ENCODE measurements at regions not wholly inside any gene's neighbourhood (a gene's known extent, or its start where the extent isn't known, plus 50 kb on each side); places are given as distances from the start of the nearest gene placed in this dataset.

GRCh38 chr15:70248116-70249025, 150.7 kb upstream of the TLE3 start:
- 90% methylated on average over 12 of the region's 12 CpGs for WGBS
- TF ChIP-seq CTCF (IDR thresholded peaks at IDR 0.05) (no peak), POLR2A (IDR thresholded peaks at IDR 0.05) (no peak), POLR2AphosphoS5 (IDR thresholded peaks at IDR 0.05) (no peak)
- no peak for DNase-seq (ENCODE audit: low spot score)
- no peak overlapping the region for H3K27ac ChIP-seq
- H3K4me3 ChIP-seq: no peak overlapping the region
- H3K4me1 ChIP-seq (replicated peaks): no peaks in the 10 kb centered on the region
- no peaks in the 10 kb centered on the region for H3K36me3 ChIP-seq
- H3K27me3 ChIP-seq (replicated peaks; ENCODE audit: insufficient read depth): peaks cover 2% of the 10 kb centered on the region
- H3K9me3 ChIP-seq: no peaks in the 10 kb centered on the region
- intact Hi-C loops (cut with DNase I): no loop called here

DNA sequence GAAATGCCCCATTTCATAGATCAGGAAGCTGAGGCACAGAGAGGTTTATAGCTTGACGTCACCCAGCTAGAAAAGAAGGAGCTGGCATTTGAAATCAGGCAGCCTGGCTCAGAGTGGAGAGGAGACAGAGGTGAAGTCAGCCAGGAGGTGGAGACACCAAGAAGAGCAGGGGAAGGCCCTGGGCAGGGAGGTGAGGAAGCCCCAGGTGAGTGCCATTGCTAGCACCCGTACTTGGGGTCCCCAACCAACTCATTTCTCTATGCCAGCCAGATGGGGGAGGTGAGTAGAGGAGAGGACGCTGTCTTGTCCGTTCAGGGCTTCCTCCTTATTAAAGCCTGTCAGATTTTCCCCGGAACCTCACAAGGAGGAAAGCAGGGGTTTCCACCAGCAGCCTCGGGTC, 149.6 kb upstream of the TLE3 start:
- Histone ChIP-seq H3K27ac (no peak overlapping the region), H3K27me3 (replicated peaks; ENCODE audit: insufficient read depth) (peaks cover 2% of the 10 kb centered on the region), H3K4me3 (no peak overlapping the region), H3K4me1 (replicated peaks) (no peaks in the 10 kb centered on the region), H3K36me3 (no peaks in the 10 kb centered on the region), H3K9me3 (no peaks in the 10 kb centered on the region)
- no peak for TF ChIP-seq POLR2AphosphoS5 (IDR thresholded peaks at IDR 0.05)
- intact Hi-C loops (cut with DNase I): no loop called here
- DNase-seq (ENCODE audit: low spot score): no peak
- WGBS: 95% methylated on average over 6 of the region's 6 CpGs

DNA sequence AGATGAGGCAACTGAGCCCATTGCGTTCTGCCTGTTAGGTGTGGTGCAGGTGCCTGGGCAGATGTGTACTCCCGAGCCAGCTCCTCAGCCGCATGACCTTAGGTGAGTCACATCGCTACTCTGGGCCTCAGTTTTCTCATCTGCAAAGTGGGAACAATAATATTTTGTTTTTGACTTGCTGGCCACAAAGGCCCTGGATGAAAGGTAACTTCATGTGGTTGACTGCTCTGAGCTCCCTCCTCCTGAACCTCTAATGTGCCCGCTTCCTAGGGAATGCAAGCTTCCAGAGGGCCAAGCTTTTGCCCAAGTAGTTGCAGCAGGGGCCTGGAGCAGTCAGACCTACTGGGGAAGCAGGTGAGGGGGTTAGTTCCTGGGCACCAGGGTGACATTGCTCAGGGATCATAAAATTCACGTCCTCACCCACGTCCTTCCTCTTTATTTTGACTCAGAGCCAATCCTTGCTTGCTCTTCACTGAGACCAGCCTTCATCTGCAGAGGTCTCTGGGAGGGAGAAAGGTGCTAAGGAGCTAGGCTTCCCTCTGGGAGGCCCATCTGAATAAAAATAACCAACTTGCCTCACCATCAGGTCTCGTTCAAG, 149.0 kb upstream of the TLE3 start:
- WGBS: 93% methylated on average over 8 of the region's 8 CpGs
- peaks cover 2% of the 10 kb centered on the region for H3K27me3 ChIP-seq (replicated peaks; ENCODE audit: insufficient read depth)
- no peak for DNase-seq (ENCODE audit: low spot score)
- H3K27ac ChIP-seq: no peak overlapping the region
- H3K9me3 ChIP-seq: no peaks in the 10 kb centered on the region
- no peaks in the 10 kb centered on the region for H3K36me3 ChIP-seq
- intact Hi-C loops (cut with DNase I): no loop called here
- no peaks in the 10 kb centered on the region for H3K4me1 ChIP-seq (replicated peaks)
- TF ChIP-seq CTCF (IDR thresholded peaks at IDR 0.05) (no peak), POLR2A (IDR thresholded peaks at IDR 0.05) (no peak), POLR2AphosphoS5 (IDR thresholded peaks at IDR 0.05) (no peak)
- no peak overlapping the region for H3K4me3 ChIP-seq

DNA sequence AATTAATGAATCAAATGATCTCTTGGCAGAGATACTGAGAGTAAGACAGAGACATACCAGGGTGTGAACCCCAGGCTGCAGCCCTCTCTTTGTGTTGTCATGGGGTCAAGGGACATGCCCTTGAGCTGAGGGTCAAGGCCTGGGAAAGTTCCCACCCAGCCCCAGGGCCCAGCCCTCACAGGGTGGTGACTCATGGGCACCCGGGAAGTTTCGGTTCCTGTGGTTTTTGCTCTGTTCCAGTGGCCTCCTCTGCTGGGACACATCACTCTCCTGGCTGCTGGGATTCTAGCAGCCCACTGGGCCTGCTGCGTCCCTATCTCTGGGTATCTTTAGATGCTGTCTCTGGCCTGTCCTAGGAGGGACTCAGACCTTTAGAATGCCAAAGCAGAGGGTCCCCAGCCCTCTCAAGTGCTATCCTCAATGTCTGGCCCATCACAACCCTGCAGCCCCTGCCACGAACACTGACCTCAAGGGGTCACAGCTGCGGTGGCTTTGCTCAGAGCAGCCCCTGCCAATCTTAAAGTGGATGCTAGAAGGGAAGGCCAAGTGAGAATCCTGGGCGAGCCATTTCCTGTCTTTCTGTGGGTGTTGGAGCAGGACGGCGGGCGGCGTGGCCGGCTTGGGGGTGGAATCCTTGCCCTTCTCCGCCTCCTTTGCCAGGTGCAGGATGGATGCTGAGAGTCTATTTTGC, 148.4 kb upstream of the TLE3 start:
- intact Hi-C loops (cut with DNase I): no loop called here
- Histone ChIP-seq H3K27ac (no peak overlapping the region), H3K27me3 (replicated peaks; ENCODE audit: insufficient read depth) (peaks cover 2% of the 10 kb centered on the region), H3K9me3 (no peaks in the 10 kb centered on the region), H3K4me3 (no peak overlapping the region), H3K36me3 (no peaks in the 10 kb centered on the region), H3K4me1 (replicated peaks) (no peaks in the 10 kb centered on the region)
- WGBS: 85% methylated on average over 12 of the region's 12 CpGs
- TF ChIP-seq CTCF (IDR thresholded peaks at IDR 0.05) (no peak), POLR2AphosphoS5 (IDR thresholded peaks at IDR 0.05) (no peak), POLR2A (IDR thresholded peaks at IDR 0.05) (no peak)
- DNase-seq (ENCODE audit: low spot score): no peak

GRCh38 chr15:70244978-70245542, 147.3 kb upstream of the TLE3 start:
- intact Hi-C loops (cut with DNase I): no loop called here
- TF ChIP-seq CTCF (IDR thresholded peaks at IDR 0.05): no peak
- TF ChIP-seq POLR2AphosphoS5 (IDR thresholded peaks at IDR 0.05): no peak
- no peak for TF ChIP-seq POLR2A (IDR thresholded peaks at IDR 0.05)
- H3K27me3 ChIP-seq (replicated peaks; ENCODE audit: insufficient read depth): peaks cover 2% of the 10 kb centered on the region
- H3K4me1 ChIP-seq (replicated peaks): no peaks in the 10 kb centered on the region
- H3K27ac ChIP-seq: no peak overlapping the region
- WGBS: 87% methylated on average over 9 of the region's 9 CpGs
- no peaks in the 10 kb centered on the region for H3K9me3 ChIP-seq
- no peak for DNase-seq (ENCODE audit: low spot score)
- no peaks in the 10 kb centered on the region for H3K36me3 ChIP-seq
- no peak overlapping the region for H3K4me3 ChIP-seq

All from prostate gland (tissue), 2 donors.